Stimulated activated CD4-positive, alpha-beta T cell treated with anti-CD3 and anti-CD28 coated beads, Interleukin-15, amount 100 ng/mL, for 48 hours (primary cell): ENCODE measurements at regions not wholly inside any gene's neighbourhood (a gene's known extent, or its start where the extent isn't known, plus 50 kb on each side); places are given as distances from the start of the nearest gene placed in this dataset.

Source experiments
- DNase-seq, 2 donors: peaks; one replicate each; pipeline ENCODE4 v3.0.0-alpha.2; 2020; ENCODE audit warnings: low read depth in 2 of 2

- DNase-seq: no peak
Measured at GRCh38 chr6:146903451-146903850, 300.8 kb upstream of the STXBP5 start.

DNA sequence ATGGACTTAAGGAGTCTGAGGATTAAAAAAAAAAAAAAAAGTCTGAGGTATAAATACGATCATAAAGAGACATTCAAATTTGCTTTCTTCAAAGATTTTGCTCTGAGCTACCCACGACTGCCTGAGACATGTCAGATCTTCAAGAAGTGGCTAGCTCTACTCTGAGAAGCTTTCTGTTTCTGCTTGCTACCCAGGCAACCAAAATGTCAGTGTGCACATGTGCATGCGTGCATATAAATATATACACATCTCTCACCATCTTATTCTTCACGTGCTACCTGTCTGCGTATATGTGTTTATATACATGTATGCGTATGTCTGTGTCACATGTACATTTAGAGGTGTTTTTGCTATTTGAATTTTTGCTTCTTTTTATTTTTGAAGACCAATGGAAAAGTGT is 299.6 kb upstream of the STXBP5 start:
- DNase-seq: no peak

- no peak for DNase-seq
Measured at GRCh38 chr6:146905181-146905704, 299.0 kb upstream of the STXBP5 start.

GRCh38 chr6:146908786-146909185 is 295.4 kb upstream of the STXBP5 start:
- DNase-seq: no peak

DNA sequence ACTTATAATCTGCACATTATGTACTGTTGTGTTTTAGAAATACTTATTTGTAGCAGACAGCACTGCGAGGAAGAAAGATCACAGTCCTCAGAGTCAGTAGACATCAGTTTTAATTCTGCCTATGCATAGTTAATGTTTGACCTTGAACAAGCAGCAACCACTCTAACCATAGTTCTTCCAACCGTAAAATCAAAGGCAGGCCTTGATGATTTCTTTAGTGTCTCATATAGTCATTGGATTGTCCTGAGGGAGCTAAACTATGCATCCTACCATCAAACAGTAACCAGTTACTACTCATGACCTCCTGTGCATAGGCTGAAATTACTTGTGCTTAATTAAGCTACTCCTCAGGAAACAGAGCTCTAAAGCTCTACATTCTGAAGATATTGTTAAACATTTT is 294.8 kb upstream of the STXBP5 start:
- DNase-seq: no peak

DNA sequence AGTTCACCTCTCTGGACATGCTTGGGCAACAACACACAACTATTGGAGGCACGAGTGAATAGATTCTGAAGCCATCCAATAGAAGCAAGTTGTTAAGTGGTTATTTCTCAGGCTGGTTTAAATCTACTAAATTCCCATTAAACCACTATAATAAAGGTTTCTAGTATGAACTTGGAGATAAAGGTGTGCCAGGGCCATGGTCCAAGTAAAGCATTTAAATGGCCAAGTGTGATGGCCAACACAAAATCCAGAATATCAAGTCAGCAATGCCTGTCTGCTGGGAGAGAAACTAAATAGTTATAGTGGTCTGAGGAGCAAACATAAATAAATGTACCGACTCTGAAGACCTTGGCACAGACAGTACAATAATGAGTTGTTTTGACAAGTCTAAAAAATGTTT is 294.3 kb upstream of the STXBP5 start:
- DNase-seq: no peak

DNA sequence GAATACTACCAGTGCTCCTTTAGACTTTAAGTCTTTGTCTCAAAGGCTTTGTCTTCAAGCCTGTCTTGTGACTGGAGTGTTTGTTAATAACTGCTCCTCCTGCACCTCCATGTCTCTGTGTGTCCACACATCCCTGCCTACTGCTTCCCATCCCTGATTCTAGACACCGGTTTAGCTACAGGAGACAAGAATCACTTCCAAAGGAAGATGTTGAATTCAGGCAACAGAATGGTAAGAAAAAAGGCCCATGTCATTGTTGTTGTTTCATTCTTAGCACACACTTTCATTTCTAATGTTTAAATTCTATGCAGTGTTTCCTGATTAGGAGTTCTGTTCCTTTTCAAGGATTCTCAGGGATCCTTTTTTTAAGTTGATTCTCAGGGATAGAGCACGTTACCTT is 293.6 kb upstream of the STXBP5 start:
- DNase-seq: no peak

- no peak for DNase-seq
Measured at GRCh38 chr6:146911635-146912215, 292.5 kb upstream of the STXBP5 start.

GRCh38 chr6:146912730-146913685 is 291.2 kb upstream of the STXBP5 start:
- no peak for DNase-seq

- peak; percentile 6 to 17 for DNase-seq
Measured at GRCh38 chr6:146913842-146914488, 290.3 kb upstream of the STXBP5 start.

GRCh38 chr6:146914489-146915483 is 289.4 kb upstream of the STXBP5 start:
- no peak for DNase-seq

DNA sequence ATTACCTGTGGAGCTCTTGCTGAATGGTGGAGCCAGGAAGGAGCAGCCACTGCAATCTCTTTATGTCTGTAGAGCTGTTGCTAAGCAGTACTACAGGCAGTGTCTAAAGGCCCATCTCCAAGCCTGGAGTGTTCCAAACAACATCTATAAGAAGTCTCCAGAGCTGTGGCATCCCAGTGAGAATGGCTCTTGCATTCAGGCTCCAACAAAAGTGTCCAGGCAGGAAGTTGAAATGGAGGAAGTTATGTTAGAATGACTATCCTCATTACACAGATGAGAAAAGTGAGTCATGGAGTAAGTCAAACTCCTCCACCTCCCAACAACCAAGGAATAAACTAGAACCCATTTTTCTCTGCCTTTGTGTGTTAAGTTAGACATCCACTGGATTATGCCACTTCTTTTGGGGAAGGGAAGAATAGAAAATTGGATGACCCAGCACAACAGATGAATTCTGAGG is 288.5 kb upstream of the STXBP5 start:
- DNase-seq: no peak

DNA sequence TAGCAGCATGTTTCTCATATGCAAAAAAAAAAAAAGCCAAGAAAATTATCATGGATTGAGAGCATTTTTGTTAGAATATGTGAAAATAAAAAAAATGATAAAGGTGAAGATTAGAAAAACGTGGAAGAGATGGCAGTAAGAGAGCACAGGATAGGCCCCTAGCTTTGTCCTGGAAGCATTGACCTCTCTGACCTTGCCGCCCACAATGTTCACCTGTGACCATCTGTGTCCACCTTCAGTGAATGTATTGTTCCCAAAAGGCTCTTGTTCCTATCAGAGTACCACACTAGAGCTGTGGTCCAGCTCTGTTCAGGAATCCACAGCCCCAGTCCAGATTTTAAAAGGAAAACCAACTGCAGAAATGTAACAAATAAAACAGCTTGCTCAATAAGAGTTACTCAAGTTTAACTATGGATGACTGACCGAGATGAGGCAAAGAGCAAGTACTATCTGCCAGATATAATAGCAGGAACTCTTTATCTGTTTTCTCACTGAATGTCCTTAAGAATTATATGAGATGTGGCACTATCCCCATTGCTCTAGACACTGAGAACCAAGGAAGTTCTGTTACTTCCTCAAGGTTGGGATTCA is 287.7 kb upstream of the STXBP5 start:
- DNase-seq: no peak

- no peak for DNase-seq
Measured at GRCh38 chr6:146917182-146917581, 287.0 kb upstream of the STXBP5 start.

GRCh38 chr6:146917979-146918378 is 286.2 kb upstream of the STXBP5 start:
- DNase-seq: no peak

DNA sequence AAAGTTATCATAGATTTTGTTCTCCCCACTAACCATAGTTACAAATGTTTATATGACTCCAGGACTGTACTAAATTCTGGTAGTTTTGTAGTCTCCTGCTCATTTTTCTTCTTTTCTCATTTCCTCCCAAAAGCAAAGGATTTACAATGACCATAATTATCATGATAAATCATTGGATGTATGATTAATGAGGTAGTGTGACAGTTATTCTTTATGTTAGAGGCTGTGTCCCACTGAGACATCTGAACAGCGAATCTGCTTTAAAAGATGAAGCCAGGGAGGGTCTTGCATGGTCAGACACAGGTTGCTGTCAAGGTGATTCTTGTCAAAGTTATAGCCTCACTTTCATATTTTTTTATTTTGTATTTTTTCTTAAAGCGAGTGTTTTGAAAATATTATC is 285.2 kb upstream of the STXBP5 start:
- DNase-seq: no peak

DNA sequence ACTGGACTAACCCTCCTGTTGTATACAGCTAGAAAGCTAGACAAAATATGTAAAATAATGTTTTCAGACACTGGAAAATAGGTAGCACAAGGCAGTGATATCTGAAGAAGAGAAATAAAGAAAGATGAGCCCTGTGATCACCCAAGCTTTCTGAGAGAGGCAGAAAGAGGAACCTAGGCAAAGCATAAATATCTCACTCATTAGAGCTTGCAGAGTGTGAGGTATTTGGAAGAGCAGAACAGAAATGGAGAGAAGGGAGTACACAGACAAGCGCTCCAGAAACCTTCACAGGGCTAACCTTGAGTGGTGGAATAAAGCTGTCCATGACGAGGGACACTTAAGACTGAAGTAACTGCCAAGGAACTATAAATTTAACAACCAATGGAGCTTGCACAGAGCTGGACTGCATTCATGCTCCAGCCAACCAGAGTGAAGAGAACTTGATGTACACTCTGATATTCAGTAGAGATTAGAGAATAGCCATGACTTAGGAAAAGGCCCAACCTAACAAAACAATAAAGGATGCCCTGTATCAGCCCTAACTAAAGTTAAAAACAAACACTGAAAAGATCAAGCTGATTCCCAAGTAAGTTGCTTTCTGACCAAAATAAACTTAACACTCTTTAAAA is 280.9 kb upstream of the STXBP5 start:
- DNase-seq: no peak

GRCh38 chr6:146925846-146926245 is 278.4 kb upstream of the STXBP5 start:
- DNase-seq: no peak

- no peak for DNase-seq
Measured at GRCh38 chr6:146928503-146928902, 275.7 kb upstream of the STXBP5 start.

DNA sequence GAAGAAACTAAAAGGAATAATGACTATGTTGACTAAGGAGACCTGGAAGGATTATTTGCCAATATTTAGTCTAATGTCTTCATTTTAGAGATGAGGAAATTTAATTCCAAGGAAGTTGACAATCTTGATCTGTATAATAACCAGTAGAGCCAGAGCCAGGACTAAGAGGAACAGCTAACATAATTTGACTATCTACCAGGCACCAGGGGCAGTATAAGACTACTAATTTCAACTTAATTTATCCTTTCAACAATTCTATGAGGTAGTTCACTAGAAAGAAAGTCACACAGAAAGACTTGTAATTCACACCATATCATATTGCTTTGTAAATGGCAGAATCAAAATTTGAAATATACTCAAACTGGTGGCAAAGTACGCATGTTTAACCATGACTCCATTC is 273.0 kb upstream of the STXBP5 start:
- no peak for DNase-seq
